IMR-90 (cell line): ENCODE measurements at regions not wholly inside any gene's neighbourhood (a gene's known extent, or its start where the extent isn't known, plus 50 kb on each side); places are given as distances from the start of the nearest gene placed in this dataset.

Experiments
- ATAC-seq: fragments of 200-7000 bp; cut with Tn5 transposase; 2 replicates; pipeline ENCODE4 v1.9.1; 2020; ENCODE audit warnings: low read depth, mild to moderate bottlenecking, moderate library complexity
- BruUV-seq: library from RNA; stranded (reverse); fragments of 400-500 nt; replicated peaks from 2 replicates; lab custom pipeline; 2021; lab: Mats Ljungman, UMichigan
- CTCF ChIA-PET: fragments of 300-600 bp; formaldehyde crosslinking; extraction: SDS; loops from one replicate; lab custom pipeline; 2021; ENCODE audit warnings: antibody characterized with exemption; lab: Yijun Ruan, JAX
- POLR2A ChIA-PET: fragments of 300-600 bp; sonication (Branson Sonifier 250); formaldehyde crosslinking; loops from one replicate; lab custom pipeline; 2022; ENCODE audit warnings: antibody characterized with exemption; ENCODE audit not compliant: unreplicated experiment; lab: Charles Lee
- DNase-seq: peaks from one replicate; pipeline ENCODE4 v3.0.0; 2013
- H2AFZ ChIP-seq: replicated peaks from 2 replicates; pipeline ENCODE3; 2013; ENCODE audit warnings: low read length, mild to moderate bottlenecking; ENCODE audit not compliant: poor library complexity
- H2AK5ac ChIP-seq: 2 replicates; pipeline ENCODE4 v1.6.1; 2013; ENCODE audit warnings: low read depth, low read length, inconsistent platforms
- H2AK9ac ChIP-seq: replicated peaks from 2 replicates; pipeline ENCODE3; 2013; ENCODE audit warnings: mild to moderate bottlenecking, low read depth, low read length, moderate library complexity; ENCODE audit not compliant: poor library complexity
- H2BK120ac ChIP-seq: 2 replicates; pipeline ENCODE4 v1.6.1; 2013; ENCODE audit warnings: low read depth, low read length, inconsistent platforms
- H2BK15ac ChIP-seq: 3 replicates; pipeline ENCODE4 v1.6.1; 2013; ENCODE audit warnings: low read depth, low read length, inconsistent platforms
- H2BK20ac ChIP-seq: 2 replicates; pipeline ENCODE4 v1.6.1; 2013; ENCODE audit warnings: low read depth, mild to moderate bottlenecking, inconsistent platforms, low read length, moderate library complexity
- H2BK5ac ChIP-seq: 2 replicates; pipeline ENCODE4 v1.6.1; 2013; ENCODE audit warnings: mild to moderate bottlenecking, low read depth, low read length, inconsistent platforms; ENCODE audit not compliant: poor library complexity, severe bottlenecking
- H3K14ac ChIP-seq: replicated peaks from 2 replicates; pipeline ENCODE4 v1.6.1; 2013; ENCODE audit warnings: low read depth, low read length, inconsistent platforms
- H3K18ac ChIP-seq: 2 replicates; pipeline ENCODE4 v1.6.1; 2013; ENCODE audit warnings: low read depth, low read length, control low read depth
- H3K23ac ChIP-seq: 2 replicates; pipeline ENCODE4 v1.6.1; 2013; ENCODE audit warnings: low read depth, low read length, inconsistent platforms
- H3K27ac ChIP-seq: 2 replicates; pipeline ENCODE4 v1.5.1; 2013; ENCODE audit warnings: mild to moderate bottlenecking, control low read depth, low read length; ENCODE audit not compliant: insufficient read depth
- H3K27me3 ChIP-seq: 2 replicates; pipeline ENCODE4 v1.6.1; 2013; ENCODE audit warnings: low read length; ENCODE audit not compliant: control insufficient read depth, insufficient read depth
- H3K36me3 ChIP-seq: 2 replicates; pipeline ENCODE4 v1.6.1; 2013; ENCODE audit warnings: low read length, mixed read lengths; ENCODE audit not compliant: control insufficient read depth, insufficient read depth
- H3K4ac ChIP-seq: 2 replicates; pipeline ENCODE4 v1.6.1; 2013; ENCODE audit warnings: low read depth, low read length, inconsistent platforms
- H3K4me1 ChIP-seq: 2 replicates; pipeline ENCODE4 v1.6.1; 2013; ENCODE audit warnings: low read length, mixed read lengths; ENCODE audit not compliant: control insufficient read depth, insufficient read depth
- H3K4me2 ChIP-seq: 2 replicates; pipeline ENCODE4 v1.6.1; 2013; ENCODE audit warnings: low read depth, mild to moderate bottlenecking, control low read depth, low read length, moderate library complexity
- H3K4me3 ChIP-seq: 2 replicates; pipeline ENCODE4 v1.5.1; 2013; ENCODE audit warnings: low read depth, mild to moderate bottlenecking, control low read depth, low read length, moderate library complexity; ENCODE audit not compliant: insufficient read depth
- H3K56ac ChIP-seq: 2 replicates; pipeline ENCODE4 v1.6.1; 2013; ENCODE audit warnings: low read length, inconsistent platforms; ENCODE audit not compliant: insufficient read depth; ENCODE audit errors: extremely low read depth
- H3K79me1 ChIP-seq, 2 experiments: 2 replicates each; pipeline ENCODE4 v1.6.1; 2013; ENCODE audit warnings: low read length in 2 of 2, inconsistent platforms in 1 of 2, low read depth in 1 of 2
- H3K9ac ChIP-seq: 2 replicates; pipeline ENCODE4 v1.6.1; 2013; ENCODE audit warnings: low read depth, low read length, control low read depth
- H3K9me1 ChIP-seq: 2 replicates; pipeline ENCODE4 v1.6.1; 2013; ENCODE audit warnings: low read length, inconsistent platforms; ENCODE audit not compliant: insufficient read depth
- H3K9me3 ChIP-seq: 2 replicates; pipeline ENCODE4 v1.6.1; 2013; ENCODE audit warnings: low read length; ENCODE audit not compliant: control insufficient read depth, insufficient read depth
- H4K20me1 ChIP-seq: 2 replicates; pipeline ENCODE4 v1.6.1; 2013; ENCODE audit warnings: low read length, inconsistent platforms; ENCODE audit not compliant: insufficient read depth
- H4K5ac ChIP-seq: 2 replicates; pipeline ENCODE4 v1.6.1; 2013; ENCODE audit warnings: mild to moderate bottlenecking, low read depth, low read length, control low read depth
- H4K8ac ChIP-seq, 2 experiments: 2 replicates each; pipeline ENCODE4 v1.6.1; 2013; ENCODE audit warnings: low read depth in 2 of 2, low read length in 2 of 2, control low read depth in 1 of 2, inconsistent platforms in 1 of 2
- H4K91ac ChIP-seq: 2 replicates; pipeline ENCODE4 v1.6.1; 2013; ENCODE audit warnings: low read depth, low read length, inconsistent platforms; ENCODE audit not compliant: insufficient read depth
- CEBPB ChIP-seq: IDR thresholded peaks from 2 replicates; pipeline ENCODE4 v1.6.1; 2012; ENCODE audit warnings: low read depth, low read length, improper control_type of control experiment
- MAFK ChIP-seq: IDR thresholded peaks from 2 replicates; pipeline ENCODE4 v1.6.1; 2012; ENCODE audit warnings: low read depth, low read length, improper control_type of control experiment
- WGBS, 2 experiments: methylation state at CpG; one replicate each; pipeline versions ENCODE4 v1.1.5 to v1.1.7; 2013; ENCODE audit warnings: missing lambda C conversion rate in 2 of 2; ENCODE audit not compliant: insufficient read length in 1 of 2; ENCODE audit errors: extremely low coverage in 2 of 2; 5-methylcytosine and 5-hydroxymethylcytosine counted together
- dilution Hi-C: fragments of 300-500 bp; cut with HindIII; formaldehyde crosslinking; loops from one replicate; pipeline ENCODE4 v1.14.3; 2018; ENCODE audit warnings: low sequenced_read_pairs; ENCODE audit not compliant: unreplicated experiment
- in situ Hi-C: fragments of 300-500 bp; cut with MboI; formaldehyde crosslinking; loops from 3 replicates; pipeline ENCODE4 v1.14.3; 2019; ENCODE audit warnings: low sequenced_read_pairs, inconsistent platforms, mixed read lengths
- intact Hi-C: fragments of 100-400 bp; cut with micrococcal nuclease; formaldehyde crosslinking; loops from 2 replicates; pipeline ENCODE4 v1.10.0; 2022

DNA sequence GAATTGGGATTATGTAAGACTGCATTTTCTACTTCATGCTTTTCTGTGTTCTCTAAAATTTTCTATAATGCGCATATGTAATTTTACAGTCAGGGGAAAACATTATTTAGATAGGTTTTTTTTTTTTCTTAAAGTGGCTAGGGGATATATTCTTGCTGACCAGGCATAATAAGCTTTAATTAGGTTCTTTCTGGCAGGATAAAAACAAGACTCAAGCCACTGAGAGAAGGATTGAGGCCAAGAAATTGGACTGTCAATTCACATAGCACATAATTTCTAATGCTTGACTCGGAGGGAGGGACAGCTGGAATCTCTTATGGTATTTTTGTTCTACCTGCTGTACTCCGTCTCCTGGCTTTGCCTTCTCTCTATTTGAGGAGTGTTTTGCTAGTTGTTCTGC lies 119.8 kb upstream of the NPVF start:
- Histone ChIP-seq H2AK5ac (no peak overlapping the region), H3K27me3 (no peaks in the 10 kb centered on the region), H3K18ac (no peak overlapping the region), H3K23ac (no peak overlapping the region), H3K4ac (no peak overlapping the region), H3K14ac (no peak overlapping the region), H2AFZ (no peak overlapping the region), H2BK120ac (no peak overlapping the region), H4K91ac (no peak overlapping the region), H2AK9ac (no peak overlapping the region), H3K27ac (no peak overlapping the region), H2BK20ac (no peak overlapping the region), H3K79me1 (no peaks in the 10 kb centered on the region), H3K36me3 (no peaks in the 10 kb centered on the region), H4K20me1 (no peaks in the 10 kb centered on the region), H3K4me2 (no peak overlapping the region), H3K4me1 (no peaks in the 10 kb centered on the region), H2BK15ac (no peak overlapping the region), H4K5ac (no peak overlapping the region), H3K4me3 (no peak overlapping the region), H3K56ac (no peak overlapping the region), H2BK5ac (no peak overlapping the region), H3K9me3 (no peaks in the 10 kb centered on the region), H4K8ac (no peak overlapping the region), H3K9ac (no peak overlapping the region), H3K9me1 (no peaks in the 10 kb centered on the region)
- in situ Hi-C loops, result no loop called here
- POLR2A ChIA-PET, result no interaction called here
- no TSS peak for BruUV-seq
- no CpG with 5 or more reads among the region's 3 CpGs for WGBS, 2 experiments
- DNase-seq, result no peak
- dilution Hi-C loops, result no loop called here
- CTCF ChIA-PET, result no interaction called here
- TF ChIP-seq MAFK, result peak; percentile 56
- no peak for TF ChIP-seq CEBPB
- ATAC-seq, result no peak
- intact Hi-C loops, result no loop called here
